PFSK-1 (cell line): ENCODE measurements at regions not wholly inside any gene's neighbourhood (a gene's known extent, or its start where the extent isn't known, plus 50 kb on each side); places are given as distances from the start of the nearest gene placed in this dataset.

Experiments
- POLR2AphosphoS5 ChIP-seq: IDR thresholded peaks from 2 replicates; pipeline ENCODE4 v1.6.1; 2012; ENCODE audit warnings: low read depth, mild to moderate bottlenecking, control low read depth, low read length, moderate library complexity
- TAF1 ChIP-seq: IDR thresholded peaks from 2 replicates; pipeline ENCODE4 v1.6.1; 2012; ENCODE audit warnings: low read length, control low read depth, borderline replicate concordance; ENCODE audit not compliant: insufficient read depth
- TF ChIP-seq, protein P1 (sequence below), 2 experiments: IDR thresholded peaks; 2 replicates each; pipeline versions ENCODE4 v1.6.1 to v1.8.0; 2011 to 2012; ENCODE audit warnings: low read depth in 2 of 2, low read length in 2 of 2, control low read depth in 1 of 2, inconsistent platforms in 1 of 2, mild to moderate bottlenecking in 1 of 2, moderate library complexity in 1 of 2; ENCODE audit not compliant: insufficient read depth in 1 of 2

DNA sequence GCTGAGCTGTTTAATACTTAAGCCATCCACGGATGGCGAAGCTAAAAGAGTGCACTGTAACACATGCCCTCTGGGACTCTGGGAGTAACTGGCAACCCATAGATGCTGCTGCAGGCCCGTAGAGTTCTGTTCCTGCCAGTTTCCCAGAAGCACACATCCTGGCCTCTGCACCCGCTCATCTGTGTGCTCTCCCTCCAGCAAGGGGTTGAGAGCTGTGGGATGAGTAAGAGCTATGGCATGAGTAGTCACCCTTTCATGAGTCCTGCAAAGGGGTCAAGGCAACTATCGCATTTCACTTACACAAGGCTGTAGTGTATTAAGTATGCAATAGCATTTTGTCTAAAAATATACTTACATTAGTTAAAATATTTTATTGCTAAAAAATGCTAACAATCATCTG lies 1341.8 kb upstream of the NXPH2 start:
- TF ChIP-seq TAF1, result no peak
- TF ChIP-seq POLR2AphosphoS5, result no peak
- TF ChIP-seq, protein P1, sequence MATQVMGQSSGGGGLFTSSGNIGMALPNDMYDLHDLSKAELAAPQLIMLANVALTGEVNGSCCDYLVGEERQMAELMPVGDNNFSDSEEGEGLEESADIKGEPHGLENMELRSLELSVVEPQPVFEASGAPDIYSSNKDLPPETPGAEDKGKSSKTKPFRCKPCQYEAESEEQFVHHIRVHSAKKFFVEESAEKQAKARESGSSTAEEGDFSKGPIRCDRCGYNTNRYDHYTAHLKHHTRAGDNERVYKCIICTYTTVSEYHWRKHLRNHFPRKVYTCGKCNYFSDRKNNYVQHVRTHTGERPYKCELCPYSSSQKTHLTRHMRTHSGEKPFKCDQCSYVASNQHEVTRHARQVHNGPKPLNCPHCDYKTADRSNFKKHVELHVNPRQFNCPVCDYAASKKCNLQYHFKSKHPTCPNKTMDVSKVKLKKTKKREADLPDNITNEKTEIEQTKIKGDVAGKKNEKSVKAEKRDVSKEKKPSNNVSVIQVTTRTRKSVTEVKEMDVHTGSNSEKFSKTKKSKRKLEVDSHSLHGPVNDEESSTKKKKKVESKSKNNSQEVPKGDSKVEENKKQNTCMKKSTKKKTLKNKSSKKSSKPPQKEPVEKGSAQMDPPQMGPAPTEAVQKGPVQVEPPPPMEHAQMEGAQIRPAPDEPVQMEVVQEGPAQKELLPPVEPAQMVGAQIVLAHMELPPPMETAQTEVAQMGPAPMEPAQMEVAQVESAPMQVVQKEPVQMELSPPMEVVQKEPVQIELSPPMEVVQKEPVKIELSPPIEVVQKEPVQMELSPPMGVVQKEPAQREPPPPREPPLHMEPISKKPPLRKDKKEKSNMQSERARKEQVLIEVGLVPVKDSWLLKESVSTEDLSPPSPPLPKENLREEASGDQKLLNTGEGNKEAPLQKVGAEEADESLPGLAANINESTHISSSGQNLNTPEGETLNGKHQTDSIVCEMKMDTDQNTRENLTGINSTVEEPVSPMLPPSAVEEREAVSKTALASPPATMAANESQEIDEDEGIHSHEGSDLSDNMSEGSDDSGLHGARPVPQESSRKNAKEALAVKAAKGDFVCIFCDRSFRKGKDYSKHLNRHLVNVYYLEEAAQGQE (IDR thresholded peaks at IDR 0.05; ENCODE audit: insufficient read depth in 1 of 2, low read depth in 2 of 2, low read length in 2 of 2), result no peak
